NCI-H1417 (cell line): ENCODE measurements at regions not wholly inside any gene's neighbourhood (a gene's known extent, or its start where the extent isn't known, plus 50 kb on each side); places are given as distances from the start of the nearest gene placed in this dataset.

ENCODE experiments used
- DNase-seq, 3 experiments: peaks; one replicate each; lab custom pipeline; 2025; lab: John Stamatoyannopoulos, UW

GRCh38 chr11:45348729-45349128 lies 62.6 kb upstream of the SYT13 start:
- DNase-seq = no peak

DNA sequence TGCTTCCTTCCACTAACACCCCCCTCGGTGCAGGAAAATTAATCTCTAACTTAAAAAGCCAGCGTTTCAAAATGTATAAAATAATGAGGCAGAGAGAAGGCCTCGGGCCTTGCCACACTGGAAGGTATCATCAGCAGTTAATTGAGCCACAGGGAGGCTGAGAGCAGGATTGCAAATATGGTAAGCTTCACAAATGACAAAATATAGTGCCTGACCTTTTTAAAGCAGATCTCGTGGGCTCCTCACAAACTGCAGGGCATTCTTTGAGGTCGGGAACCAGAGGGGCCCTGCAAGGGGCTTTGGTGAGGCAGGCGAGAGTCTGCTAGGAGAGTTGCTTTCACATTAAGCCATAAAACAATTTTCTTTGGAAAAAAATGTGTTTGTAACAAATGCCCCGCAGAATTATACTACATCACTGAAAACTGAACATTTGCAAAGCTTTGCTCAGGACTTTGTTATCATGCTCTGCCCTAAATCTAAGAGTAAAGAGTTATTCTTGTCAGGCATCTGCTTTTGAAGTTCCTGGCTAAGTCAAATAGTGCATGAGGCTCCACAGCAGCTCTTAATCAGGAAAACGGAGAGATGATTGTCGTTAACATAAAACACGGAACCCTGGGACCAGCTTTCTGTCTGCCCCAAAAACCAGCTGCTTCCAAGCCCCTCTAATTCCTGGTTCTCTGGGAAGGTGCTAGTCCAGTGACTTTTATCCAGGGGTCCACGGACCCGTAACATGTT lies 61.4 kb upstream of the SYT13 start:
- peak in 1 of 3 experiments; percentile 4 for DNase-seq

DNA sequence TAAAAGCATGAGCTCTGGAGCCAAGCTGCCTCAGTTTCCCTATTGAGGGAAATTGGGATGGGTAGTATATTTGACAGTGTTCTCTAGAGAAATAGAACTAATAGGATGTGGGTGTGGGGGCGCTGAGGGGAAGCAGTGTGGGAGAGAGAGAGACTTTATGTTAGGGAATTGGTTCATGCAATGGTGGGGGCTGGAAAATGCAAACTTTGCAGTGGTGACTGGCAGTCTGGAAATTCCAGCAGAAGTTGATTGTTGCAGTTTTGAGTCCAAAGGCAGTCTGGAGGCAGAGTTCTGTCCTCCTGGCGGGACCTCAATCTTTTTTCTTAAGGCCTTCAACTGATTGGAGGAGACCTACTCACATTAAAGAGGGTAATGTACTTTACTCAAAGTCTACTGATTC lies 59.4 kb upstream of the SYT13 start:
- no peak for DNase-seq

DNA sequence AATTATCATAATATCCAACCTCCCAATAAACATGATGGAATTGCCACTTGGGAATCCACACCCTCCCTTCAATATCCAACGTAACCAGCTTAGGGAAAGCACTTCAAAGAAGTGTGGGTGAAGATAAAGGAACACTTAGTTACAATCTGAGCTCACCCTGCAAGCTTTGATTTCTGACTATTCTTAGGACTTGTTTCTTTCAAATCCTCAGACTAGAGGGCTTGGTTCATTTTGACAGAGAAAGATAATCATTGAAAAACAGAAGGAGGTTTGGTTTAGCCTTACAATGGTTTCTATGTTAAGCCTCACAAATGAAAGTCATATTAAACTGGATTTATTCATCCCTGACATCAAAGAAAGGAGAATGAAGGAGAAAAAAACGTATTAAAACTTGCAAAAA lies 57.9 kb upstream of the SYT13 start:
- DNase-seq = no peak

DNA sequence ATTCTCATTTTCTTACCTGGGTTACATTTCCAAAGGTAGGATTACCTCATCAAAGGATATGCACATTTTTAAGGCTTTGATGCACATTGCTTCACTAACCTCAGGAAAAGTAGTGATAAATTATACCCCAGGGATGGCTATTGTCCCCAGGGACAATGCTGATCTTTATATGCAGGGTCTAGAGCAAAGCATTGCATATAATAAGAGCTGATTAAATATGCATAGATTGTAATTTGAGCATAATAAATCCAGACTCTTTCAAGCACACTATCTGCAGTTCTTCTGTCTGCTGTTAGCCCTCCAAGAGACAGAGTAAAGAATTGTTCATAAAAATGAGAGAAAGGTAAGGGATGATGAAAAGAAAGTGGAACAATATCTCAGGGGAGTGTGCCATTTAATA lies 57.3 kb upstream of the SYT13 start:
- peak in 2 of 3 experiments; percentile 14 to 55 for DNase-seq

DNA sequence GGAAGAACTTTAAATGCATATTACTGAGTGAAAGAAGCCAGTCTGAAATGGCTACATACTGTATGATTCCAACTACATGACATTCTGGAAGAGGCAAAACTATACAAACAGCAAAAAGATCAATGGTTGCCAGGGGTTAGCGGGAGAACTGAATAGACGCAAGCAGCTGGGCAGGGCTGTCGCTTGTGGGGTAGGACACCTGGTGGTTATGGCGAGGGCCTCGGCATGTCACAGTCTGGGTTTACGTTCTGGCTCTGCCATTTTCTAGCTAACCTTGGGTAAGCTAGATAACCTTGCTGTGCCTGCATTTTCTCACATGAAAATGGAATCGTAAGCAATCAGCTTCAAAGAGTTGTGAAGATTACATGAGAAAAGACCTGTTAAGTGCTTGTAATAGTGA lies 55.2 kb upstream of the SYT13 start:
- DNase-seq = peak in 1 of 3 experiments; percentile 14

- peak; percentile 85 to 92 (median 91) for DNase-seq
Observed at GRCh38 chr11:45339729-45340519, 53.8 kb upstream of the SYT13 start.

GRCh38 chr11:45337583-45338360 lies 51.6 kb upstream of the SYT13 start:
- no peak for DNase-seq

DNA sequence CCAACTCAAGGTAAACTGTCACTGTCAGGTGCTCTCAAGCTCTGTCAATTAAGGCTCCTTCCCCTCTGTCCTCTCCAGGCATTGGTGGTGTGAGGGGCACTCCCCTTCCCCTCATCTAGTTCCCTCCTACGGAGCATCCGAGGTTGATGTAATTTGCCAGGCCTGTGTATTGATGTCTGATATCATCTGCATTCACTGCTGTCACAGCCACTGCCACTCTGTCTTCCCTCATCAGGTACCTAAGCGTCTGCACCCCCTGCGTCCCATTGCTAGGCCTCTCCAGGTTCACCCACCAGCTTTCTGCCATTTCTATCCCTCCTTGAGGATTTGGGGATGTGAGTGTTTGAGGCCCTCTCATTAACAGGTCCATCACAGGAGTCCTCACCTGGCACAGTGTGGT lies 50.0 kb upstream of the SYT13 start:
- peak in 1 of 3 experiments; percentile 5 for DNase-seq
